HCT116 (cell line): ENCODE measurements at regions not wholly inside any gene's neighbourhood (a gene's known extent, or its start where the extent isn't known, plus 50 kb on each side); places are given as distances from the start of the nearest gene placed in this dataset.

ENCODE experiments used
- ATAC-seq: fragments of 200-7000 bp; cut with Tn5 transposase; 2 replicates; pipeline ENCODE4 v1.9.1; 2020; ENCODE audit warnings: mild to moderate bottlenecking, moderate library complexity
- BruUV-seq: library from RNA; stranded (reverse); fragments of 400-500 nt; replicated peaks from 2 replicates; lab custom pipeline; 2021; lab: Mats Ljungman, UMichigan
- CTCF ChIA-PET: fragments of 300-600 bp; sonication (Branson Sonifier 250); formaldehyde crosslinking; loops from one replicate; lab custom pipeline; 2021; ENCODE audit warnings: antibody characterized with exemption; lab: Charles Lee
- POLR2A ChIA-PET: fragments of 300-600, 350-600 bp; sonication (Branson Sonifier 250); formaldehyde crosslinking; loops from one replicate; lab custom pipeline; 2021; ENCODE audit warnings: antibody characterized with exemption; lab: Charles Lee
- RAD21 ChIA-PET, 2 experiments: fragments of 300-600 bp; sonication (Branson Sonifier 250); formaldehyde crosslinking; loops; one replicate each; lab custom pipeline; 2023; ENCODE audit warnings: low total read pairs in 2 of 2; ENCODE audit not compliant: uncharacterized antibody in 2 of 2, unreplicated experiment in 2 of 2, low non-redundant PET in 1 of 2; lab: Charles Lee
- DNase-seq: peaks from one replicate; pipeline ENCODE4 v3.0.0-alpha.2; 2010; ENCODE audit warnings: low read depth, low spot score
- H2AFZ ChIP-seq: fragments of 200-600 bp; shearing (Covaris generic), sonication (generic); 2 replicates; pipeline ENCODE4 v1.6.1; 2017; ENCODE audit warnings: low read depth, mixed run types, mixed read lengths, antibody characterized with exemption, low read length; ENCODE audit not compliant: poor library complexity, severe bottlenecking
- H3K27ac ChIP-seq: 2 replicates; pipeline ENCODE4 v1.5.1; 2012; ENCODE audit warnings: low read depth, low read length
- H3K27me3 ChIP-seq: fragments of 200-600 bp; sonication (generic); 2 replicates; pipeline ENCODE4 v1.6.1; 2016; ENCODE audit warnings: mixed run types, low read length, mixed read lengths; ENCODE audit not compliant: insufficient read depth
- H3K36me3 ChIP-seq, 2 experiments: fragments of 200-500 bp in 1 of 2; fragments of 200-600 bp in 1 of 2; sonication (Bioruptor generic) in 1 of 2; sonication (generic) in 1 of 2; 2 replicates each; pipeline versions ENCODE4 v1.5.1 to v1.6.1; 2014 to 2016; ENCODE audit warnings: low read length in 2 of 2, inconsistent platforms in 1 of 2, mixed read lengths in 1 of 2, mixed run types in 1 of 2; ENCODE audit not compliant: insufficient read depth in 2 of 2, control insufficient read depth in 1 of 2
- H3K4me1 ChIP-seq, 2 experiments: fragments of 200-600 bp in 1 of 2; sonication (generic) in 1 of 2; 2 replicates each; pipeline versions ENCODE4 v1.5.1 to v1.6.1; 2012 to 2017; ENCODE audit warnings: low read length in 2 of 2, inconsistent platforms in 1 of 2, mild to moderate bottlenecking in 1 of 2, mixed read lengths in 1 of 2, mixed run types in 1 of 2, moderate library complexity in 1 of 2; ENCODE audit not compliant: insufficient read depth in 2 of 2, control insufficient read depth in 1 of 2
- H3K4me2 ChIP-seq: fragments of 200-600 bp; sonication (generic); 2 replicates; pipeline ENCODE4 v1.6.1; 2017; ENCODE audit warnings: mixed run types, low read length, mixed read lengths
- H3K4me3 ChIP-seq, 2 experiments: fragments of 200-600 bp in 1 of 2; sonication (generic) in 1 of 2; replicated peaks in 1 of 2; 2 replicates each; pipeline ENCODE4 v1.5.1; 2011 to 2016; ENCODE audit warnings: low read length in 2 of 2, control low read depth in 1 of 2, low read depth in 1 of 2, mild to moderate bottlenecking in 1 of 2, mixed read lengths in 1 of 2, mixed run types in 1 of 2
- H3K79me2 ChIP-seq: fragments of 200-600 bp; sonication (generic); 2 replicates; pipeline ENCODE4 v1.6.1; 2017; ENCODE audit warnings: mild to moderate bottlenecking, mixed run types, low read length, moderate library complexity, mixed read lengths; ENCODE audit not compliant: insufficient read depth
- H3K9ac ChIP-seq: fragments of 200-600 bp; sonication (generic); 2 replicates; pipeline ENCODE4 v1.6.1; 2016; ENCODE audit warnings: low read length, mixed read lengths
- H3K9me2 ChIP-seq: fragments of 200-600 bp; sonication (generic), shearing (Covaris generic); 2 replicates; pipeline ENCODE4 v1.6.1; 2017; ENCODE audit warnings: mixed run types, mild to moderate bottlenecking, moderate library complexity; ENCODE audit not compliant: insufficient read depth
- H3K9me3 ChIP-seq, 2 experiments: fragments of 200-500 bp in 1 of 2; fragments of 200-600 bp in 1 of 2; sonication (Bioruptor generic) in 1 of 2; sonication (generic) in 1 of 2; 2 replicates each; pipeline ENCODE4 v1.6.1; 2014 to 2017; ENCODE audit warnings: low read length in 2 of 2, mixed read lengths in 2 of 2, inconsistent platforms in 1 of 2, low read depth in 1 of 2, mild to moderate bottlenecking in 1 of 2, mixed run types in 1 of 2, moderate library complexity in 1 of 2; ENCODE audit not compliant: control insufficient read depth in 1 of 2, insufficient read depth in 1 of 2
- H4K20me1 ChIP-seq: fragments of 200-600 bp; sonication (generic), shearing (Covaris generic); 2 replicates; pipeline ENCODE4 v1.6.1; 2017; ENCODE audit warnings: mixed run types, mild to moderate bottlenecking, moderate library complexity; ENCODE audit not compliant: insufficient read depth
- ATF3 ChIP-seq: IDR thresholded peaks from 2 replicates; pipeline ENCODE4 v1.6.1; 2012
- CBX3 ChIP-seq: IDR thresholded peaks from 2 replicates; pipeline ENCODE4 v1.6.1; 2012; ENCODE audit warnings: low read depth
- CEBPB ChIP-seq: IDR thresholded peaks from 2 replicates; pipeline ENCODE4 v1.6.1; 2012; ENCODE audit warnings: low read depth
- EGR1 ChIP-seq: IDR thresholded peaks from 2 replicates; pipeline ENCODE4 v1.6.1; 2012; ENCODE audit warnings: low read depth
- ELF1 ChIP-seq: IDR thresholded peaks from 2 replicates; pipeline ENCODE4 v1.6.1; 2012; ENCODE audit warnings: low read depth, borderline replicate concordance
- EZH2 ChIP-seq: fragments of 200-600 bp; sonication (generic); IDR thresholded peaks from 2 replicates; pipeline ENCODE4 v1.6.1; 2017; ENCODE audit warnings: antibody characterized with exemption, mixed run types
- EZH2phosphoT487 ChIP-seq: fragments of 200-600 bp; IDR thresholded peaks from 2 replicates; pipeline ENCODE4 v1.6.1; 2018; ENCODE audit warnings: antibody characterized with exemption, borderline replicate concordance
- FOSL1 ChIP-seq: IDR thresholded peaks from 2 replicates; pipeline ENCODE4 v1.6.1; 2012; ENCODE audit warnings: low read depth
- JUND ChIP-seq: IDR thresholded peaks from 2 replicates; pipeline ENCODE4 v1.6.1; 2012
- POLR2A ChIP-seq: IDR thresholded peaks from 2 replicates; pipeline ENCODE4 v1.7.0; 2011; ENCODE audit warnings: borderline replicate concordance; ENCODE audit not compliant: insufficient read depth, insufficient read length; ENCODE audit errors: extremely low read depth
- RAD21 ChIP-seq: IDR thresholded peaks from 2 replicates; pipeline ENCODE4 v1.6.1; 2012; ENCODE audit warnings: low read depth, mild to moderate bottlenecking
- SIN3A ChIP-seq: IDR thresholded peaks from 2 replicates; pipeline ENCODE4 v1.6.1; 2012; ENCODE audit warnings: low read depth
- SP1 ChIP-seq: IDR thresholded peaks from 2 replicates; pipeline ENCODE4 v1.6.1; 2012; ENCODE audit warnings: low read depth
- ZFX ChIP-seq: fragments of 450-650 bp; IDR thresholded peaks from 2 replicates; pipeline ENCODE4 v1.6.1; 2017
- intact Hi-C: fragments of 100-400 bp; cut with micrococcal nuclease; formaldehyde crosslinking; loops from 2 replicates; pipeline ENCODE4 v1.10.0; 2022
- TF ChIP-seq, protein P1 (sequence below): IDR thresholded peaks from 2 replicates; pipeline ENCODE4 v1.6.1; 2011; ENCODE audit warnings: mild to moderate bottlenecking, low read length, moderate library complexity; ENCODE audit not compliant: insufficient replicate concordance; ENCODE audit errors: extremely low read depth
- TF ChIP-seq, protein P2 (sequence below): IDR thresholded peaks from 2 replicates; pipeline ENCODE4 v1.6.1; 2012
- TF ChIP-seq, protein P3 (sequence below), 3 experiments: fragments of 200-600 bp in 1 of 3; sonication (generic) in 1 of 3; IDR thresholded peaks in 2 of 3; conservative IDR thresholded peaks in 1 of 3; 2 replicates each; pipeline ENCODE4 v1.5.1; 2012 to 2017; ENCODE audit warnings: low read depth in 2 of 3, low read length in 2 of 3, antibody characterized with exemption in 1 of 3, borderline replicate concordance in 1 of 3, control low read depth in 1 of 3, mild to moderate bottlenecking in 1 of 3, mixed read lengths in 1 of 3, mixed run types in 1 of 3, moderate library complexity in 1 of 3; ENCODE audit not compliant: insufficient read depth in 1 of 3

GRCh38 chr1:81437213-81437612 lies 363.5 kb upstream of the ADGRL2 start (continued):
- TF ChIP-seq, protein P1, sequence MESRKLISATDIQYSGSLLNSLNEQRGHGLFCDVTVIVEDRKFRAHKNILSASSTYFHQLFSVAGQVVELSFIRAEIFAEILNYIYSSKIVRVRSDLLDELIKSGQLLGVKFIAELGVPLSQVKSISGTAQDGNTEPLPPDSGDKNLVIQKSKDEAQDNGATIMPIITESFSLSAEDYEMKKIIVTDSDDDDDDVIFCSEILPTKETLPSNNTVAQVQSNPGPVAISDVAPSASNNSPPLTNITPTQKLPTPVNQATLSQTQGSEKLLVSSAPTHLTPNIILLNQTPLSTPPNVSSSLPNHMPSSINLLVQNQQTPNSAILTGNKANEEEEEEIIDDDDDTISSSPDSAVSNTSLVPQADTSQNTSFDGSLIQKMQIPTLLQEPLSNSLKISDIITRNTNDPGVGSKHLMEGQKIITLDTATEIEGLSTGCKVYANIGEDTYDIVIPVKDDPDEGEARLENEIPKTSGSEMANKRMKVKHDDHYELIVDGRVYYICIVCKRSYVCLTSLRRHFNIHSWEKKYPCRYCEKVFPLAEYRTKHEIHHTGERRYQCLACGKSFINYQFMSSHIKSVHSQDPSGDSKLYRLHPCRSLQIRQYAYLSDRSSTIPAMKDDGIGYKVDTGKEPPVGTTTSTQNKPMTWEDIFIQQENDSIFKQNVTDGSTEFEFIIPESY, result no peak
- no peak for TF ChIP-seq RAD21
- no peak for TF ChIP-seq ZFX

- intact Hi-C loops, result no loop called here
- no peak for ATAC-seq
- Histone ChIP-seq H3K9ac (no peak overlapping the region), H3K4me1 (no peaks in the 10 kb centered on the region), H3K27ac (no peak overlapping the region), H3K36me3 (no peaks in the 10 kb centered on the region), H4K20me1 (no peaks in the 10 kb centered on the region), H2AFZ (no peak overlapping the region), H3K4me2 (no peak overlapping the region), H3K9me3 (no peaks in the 10 kb centered on the region; a peak in 1 of 4 replicates), H3K9me2 (no peaks in the 10 kb centered on the region), H3K4me3 (no peak overlapping the region), H3K27me3 (no peaks in the 10 kb centered on the region), H3K79me2 (no peaks in the 10 kb centered on the region)
- RAD21 ChIA-PET, result no interaction called here
- BruUV-seq, result no TSS peak
- POLR2A ChIA-PET, result no interaction called here
- CTCF ChIA-PET, result no interaction called here
- TF ChIP-seq EGR1 (no peak), CBX3 (no peak), EZH2 (no peak), SP1 (no peak), JUND (no peak), ATF3 (no peak), ELF1 (no peak), FOSL1 (no peak), SIN3A (no peak), EZH2phosphoT487 (no peak), CEBPB (no peak), POLR2A (no peak), ZFX (no peak)
- TF ChIP-seq, protein P2, sequence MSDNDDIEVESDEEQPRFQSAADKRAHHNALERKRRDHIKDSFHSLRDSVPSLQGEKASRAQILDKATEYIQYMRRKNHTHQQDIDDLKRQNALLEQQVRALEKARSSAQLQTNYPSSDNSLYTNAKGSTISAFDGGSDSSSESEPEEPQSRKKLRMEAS, result no peak
- TF ChIP-seq, protein P3, sequence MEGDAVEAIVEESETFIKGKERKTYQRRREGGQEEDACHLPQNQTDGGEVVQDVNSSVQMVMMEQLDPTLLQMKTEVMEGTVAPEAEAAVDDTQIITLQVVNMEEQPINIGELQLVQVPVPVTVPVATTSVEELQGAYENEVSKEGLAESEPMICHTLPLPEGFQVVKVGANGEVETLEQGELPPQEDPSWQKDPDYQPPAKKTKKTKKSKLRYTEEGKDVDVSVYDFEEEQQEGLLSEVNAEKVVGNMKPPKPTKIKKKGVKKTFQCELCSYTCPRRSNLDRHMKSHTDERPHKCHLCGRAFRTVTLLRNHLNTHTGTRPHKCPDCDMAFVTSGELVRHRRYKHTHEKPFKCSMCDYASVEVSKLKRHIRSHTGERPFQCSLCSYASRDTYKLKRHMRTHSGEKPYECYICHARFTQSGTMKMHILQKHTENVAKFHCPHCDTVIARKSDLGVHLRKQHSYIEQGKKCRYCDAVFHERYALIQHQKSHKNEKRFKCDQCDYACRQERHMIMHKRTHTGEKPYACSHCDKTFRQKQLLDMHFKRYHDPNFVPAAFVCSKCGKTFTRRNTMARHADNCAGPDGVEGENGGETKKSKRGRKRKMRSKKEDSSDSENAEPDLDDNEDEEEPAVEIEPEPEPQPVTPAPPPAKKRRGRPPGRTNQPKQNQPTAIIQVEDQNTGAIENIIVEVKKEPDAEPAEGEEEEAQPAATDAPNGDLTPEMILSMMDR (IDR thresholded peaks at IDR 0.05 in 2 of 3, conservative IDR thresholded peaks at IDR 0.05 in 1 of 3; ENCODE audit: borderline replicate concordance in 1 of 3, insufficient read depth in 1 of 3, low read depth in 2 of 3, low read length in 2 of 3), result no peak
- DNase-seq, result no peak
Measured at GRCh38 chr1:81435175-81435574, 365.6 kb upstream of the ADGRL2 start.
